ENCODE measurements at regions not wholly inside any gene's neighbourhood (a gene's known extent, or its start where the extent isn't known, plus 50 kb on each side); places are given as distances from the start of the nearest gene placed in this dataset.

GRCh38 chr6:6970851-6971250 lies 136.9 kb upstream of the RREB1 start:
- TF ChIP-seq GATA3 (IDR thresholded peaks at IDR 0.05; ENCODE audit: low read depth, low read length), result no peak
- TF ChIP-seq GATA2 (IDR thresholded peaks at IDR 0.05; ENCODE audit: low read depth, low read length), result no peak

Measured in SH-SY5Y (cell line).